Bronchial epithelial cell (primary cell): ENCODE measurements at regions not wholly inside any gene's neighbourhood (a gene's known extent, or its start where the extent isn't known, plus 50 kb on each side); places are given as distances from the start of the nearest gene placed in this dataset.

Experiments used
- DNase-seq: peaks from one replicate; pipeline ENCODE4 v3.0.0-alpha.2; 2010; ENCODE audit warnings: low read depth
- FAIRE-seq: peaks from 2 replicates; lab custom pipeline; 2011; peaks lifted over from hg19 to GRCh38; lab: Jason Lieb, UNC
- H3K27me3 ChIP-seq: 2 replicates; pipeline ENCODE4 v1.5.1; 2011; ENCODE audit warnings: low read length; ENCODE audit not compliant: control insufficient read depth, insufficient read depth
- H3K36me3 ChIP-seq: 2 replicates; pipeline ENCODE4 v1.5.1; 2011; ENCODE audit warnings: low read length; ENCODE audit not compliant: control insufficient read depth, insufficient read depth
- H3K4me3 ChIP-seq: 2 replicates; pipeline ENCODE4 v1.5.1; 2011; ENCODE audit warnings: mild to moderate bottlenecking, low read depth, low read length, control low read depth
- CTCF ChIP-seq: IDR thresholded peaks from 2 replicates; pipeline ENCODE4 v1.5.1; 2011; ENCODE audit warnings: mild to moderate bottlenecking, moderate library complexity, low read length, control low read depth, inconsistent platforms; ENCODE audit not compliant: insufficient read depth, severe bottlenecking

- FAIRE-seq (no peak), DNase-seq (no peak)
- TF ChIP-seq CTCF, result no peak
- no peaks in the 10 kb centered on the region for H3K27me3 ChIP-seq
- H3K4me3 ChIP-seq, result no peak overlapping the region
- H3K36me3 ChIP-seq, result no peaks in the 10 kb centered on the region
Observed at GRCh38 chr15:88403351-88403791, 63.8 kb downstream of the MRPL46 start.

- no peak for DNase-seq
- no peak for FAIRE-seq
- no peak for TF ChIP-seq CTCF
- Histone ChIP-seq H3K4me3 (no peak overlapping the region), H3K27me3 (no peaks in the 10 kb centered on the region), H3K36me3 (no peaks in the 10 kb centered on the region)
Observed at GRCh38 chr15:88401996-88402656, 65.1 kb downstream of the MRPL46 start.

GRCh38 chr15:88401251-88401995, 65.8 kb downstream of the MRPL46 start:
- H3K27me3 ChIP-seq, result no peaks in the 10 kb centered on the region
- FAIRE-seq, result peak; percentile 76
- no peak for TF ChIP-seq CTCF

GRCh38 chr15:88400591-88401250, 66.5 kb downstream of the MRPL46 start:
- no peaks in the 10 kb centered on the region for H3K27me3 ChIP-seq
- FAIRE-seq (no peak), DNase-seq (no peak)
- H3K36me3 ChIP-seq, result no peaks in the 10 kb centered on the region
- TF ChIP-seq CTCF, result no peak
- H3K4me3 ChIP-seq, result no peak overlapping the region

More at GRCh38 chr15:88401251-88401995, 65.8 kb downstream of the MRPL46 start:
- H3K4me3 ChIP-seq, result no peak overlapping the region
- DNase-seq, result no peak
- H3K36me3 ChIP-seq, result no peaks in the 10 kb centered on the region

- FAIRE-seq (peak; percentile 36), DNase-seq (no peak)
- Histone ChIP-seq H3K4me3 (no peak overlapping the region), H3K36me3 (no peaks in the 10 kb centered on the region), H3K27me3 (no peaks in the 10 kb centered on the region)
- no peak for TF ChIP-seq CTCF
Observed at GRCh38 chr15:88400084-88400483, 67.1 kb downstream of the MRPL46 start.
